GM21528 (cell line): ENCODE measurements at regions not wholly inside any gene's neighbourhood (a gene's known extent, or its start where the extent isn't known, plus 50 kb on each side); places are given as distances from the start of the nearest gene placed in this dataset.

Source experiments
- ATAC-seq: cut with Tn5 transposase; IDR thresholded peaks from one replicate; pipeline ENCODE4 v1.9.1; 2021; ENCODE audit warnings: mild to moderate bottlenecking, moderate library complexity; ENCODE audit not compliant: unreplicated experiment, low FRiP score

DNA sequence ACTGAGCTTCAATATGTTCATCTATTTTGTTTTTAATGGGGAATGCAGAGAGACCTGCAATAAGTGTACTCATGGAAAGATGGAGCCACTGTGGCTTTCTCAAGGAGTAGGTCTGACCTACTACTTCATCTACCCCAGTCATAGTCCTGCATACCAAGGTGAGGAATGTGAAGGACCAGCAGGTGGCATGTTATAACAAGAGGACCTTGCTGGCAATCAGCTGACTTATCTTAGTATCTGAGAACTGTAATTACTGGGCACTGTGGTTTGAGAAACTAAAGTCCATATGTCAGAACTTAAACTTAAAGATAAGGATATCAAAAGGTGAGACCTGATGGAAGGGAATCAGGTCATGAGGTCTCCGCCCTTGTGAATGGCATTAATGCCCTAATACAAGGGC, 1104.2 kb downstream of the BCL11A start:
- ATAC-seq = no peak

DNA sequence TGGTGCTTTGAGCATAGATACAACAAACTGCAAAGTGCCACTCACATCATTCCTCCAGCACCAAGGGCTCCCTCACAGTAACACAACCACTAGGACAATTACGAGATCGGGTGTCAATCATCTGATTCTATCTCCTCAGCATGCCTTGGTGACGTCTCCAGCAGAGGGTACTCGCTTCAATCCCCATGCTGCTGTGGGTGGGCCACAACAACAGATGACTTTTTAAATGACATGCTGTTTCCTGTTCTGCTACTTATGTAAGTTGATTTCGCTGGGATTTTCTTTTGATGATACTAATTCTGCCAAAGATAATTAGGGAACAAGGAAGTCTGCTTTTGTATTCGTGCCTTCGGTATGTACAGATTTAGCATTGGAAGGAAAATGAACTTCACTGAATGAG, 1113.0 kb downstream of the BCL11A start:
- ATAC-seq = no peak

DNA sequence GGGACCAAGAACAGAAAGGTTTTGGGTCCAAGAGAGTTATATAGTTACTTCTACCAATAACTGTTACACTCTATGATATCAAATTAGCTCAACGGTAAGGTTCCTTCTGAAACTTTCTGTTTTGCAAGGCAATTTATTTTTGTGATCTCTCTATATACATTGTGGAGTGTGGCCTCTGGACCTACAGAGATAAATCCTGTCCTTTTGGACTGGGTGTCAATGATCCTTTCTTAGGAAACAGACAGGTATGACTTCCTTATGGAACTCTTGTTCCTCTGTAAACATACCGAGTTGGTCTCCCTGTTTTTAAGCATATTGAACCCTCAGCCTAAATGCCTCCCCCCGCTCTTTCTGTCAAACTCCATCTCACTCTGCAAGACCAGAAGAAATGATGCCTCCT, 1117.8 kb downstream of the BCL11A start:
- no peak for ATAC-seq

DNA sequence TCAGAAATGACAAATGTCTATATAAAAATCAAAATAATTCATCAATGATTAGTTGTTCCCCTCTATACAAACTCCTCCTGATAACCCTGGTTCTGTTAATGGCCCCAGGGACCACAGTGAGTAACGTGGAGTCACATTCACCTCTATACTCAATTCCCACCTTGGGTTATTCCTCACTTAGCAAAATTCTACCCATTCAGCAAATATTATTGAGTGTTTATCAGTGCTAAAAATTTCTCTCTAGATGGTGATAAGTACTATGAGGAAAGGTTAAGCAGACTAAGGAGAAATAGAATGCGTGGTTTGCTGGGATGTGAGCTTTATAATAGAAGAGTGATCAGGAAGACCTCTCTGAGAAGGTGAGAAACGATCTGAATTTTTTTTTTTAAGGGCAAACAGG, 1124.5 kb downstream of the BCL11A start:
- no peak for ATAC-seq

DNA sequence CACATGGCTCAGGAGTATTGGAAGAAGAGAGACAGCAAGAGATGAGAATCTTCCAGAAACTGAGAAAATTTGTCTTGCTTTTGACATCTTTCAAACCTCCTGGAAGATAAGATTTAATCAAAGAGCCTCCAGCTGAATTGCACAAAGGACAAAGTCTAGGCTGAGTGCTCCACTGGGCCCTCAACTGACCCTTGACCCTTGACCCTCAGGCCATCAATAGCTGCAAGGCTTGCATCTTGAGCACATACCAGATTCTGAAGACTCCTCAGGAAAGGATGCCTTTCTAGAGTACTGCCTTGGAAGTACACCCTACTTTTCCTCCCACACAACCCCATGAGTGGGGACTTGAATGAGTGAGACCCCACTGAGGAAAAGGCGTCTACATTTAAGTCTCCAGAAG, 1125.5 kb downstream of the BCL11A start:
- ATAC-seq = no peak

DNA sequence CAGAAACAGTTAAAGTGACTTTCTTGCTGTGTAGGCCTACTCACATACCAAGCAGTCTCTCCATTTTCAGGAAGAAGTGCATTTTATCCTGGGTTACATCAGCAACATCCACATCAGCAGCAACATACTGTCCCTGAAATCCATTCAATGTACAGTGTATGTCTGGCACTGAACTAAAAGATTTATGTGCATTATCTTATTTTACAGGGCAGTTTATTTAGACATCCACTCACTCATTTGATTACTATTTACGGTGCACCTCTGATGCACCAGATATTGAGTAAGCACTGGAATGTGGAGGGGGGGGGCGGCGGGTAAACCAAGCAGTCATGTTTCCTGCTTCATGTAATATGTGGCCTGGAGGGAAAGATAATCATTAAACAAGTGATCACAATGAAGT, 1128.2 kb downstream of the BCL11A start:
- no peak for ATAC-seq

DNA sequence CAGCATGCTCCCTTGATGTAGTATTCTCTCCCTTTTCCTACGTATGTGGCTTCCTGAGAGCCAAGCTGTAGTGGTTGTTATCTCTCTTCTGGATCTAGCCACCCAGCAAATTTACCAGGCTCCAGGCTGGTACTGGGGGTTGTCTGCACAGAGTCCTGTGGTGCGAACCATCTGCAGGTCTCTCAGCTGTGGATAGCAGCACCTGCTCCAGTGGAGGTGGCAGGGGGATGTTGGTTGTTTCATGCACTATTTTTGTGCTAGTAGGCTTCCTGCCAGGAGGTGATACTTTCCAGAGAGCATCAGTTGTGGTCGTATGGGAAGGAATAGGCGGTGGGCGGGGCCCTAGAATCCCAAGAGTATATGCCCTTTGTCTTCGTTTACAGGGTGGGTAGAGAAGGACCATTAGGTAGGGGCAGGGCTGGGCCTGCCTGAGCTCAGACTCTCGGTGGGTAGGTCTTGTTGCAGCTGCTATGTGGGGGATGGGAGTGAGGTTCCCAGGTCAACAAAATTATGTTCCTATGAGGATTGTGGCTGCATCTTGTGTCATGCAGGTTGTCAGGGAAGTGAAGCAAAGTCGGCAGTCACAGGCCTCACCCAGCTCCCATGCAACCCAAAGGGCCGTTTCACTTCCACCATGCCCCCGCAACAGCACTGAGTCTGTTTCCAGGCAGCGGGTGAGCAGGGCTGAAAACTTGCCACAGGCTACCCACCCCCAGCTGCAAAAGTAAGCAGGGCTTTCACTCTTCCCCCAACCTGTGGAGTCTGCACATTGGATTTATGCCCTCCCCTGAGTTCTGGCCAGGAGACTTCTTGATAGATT, 1139.5 kb downstream of the BCL11A start:
- no peak for ATAC-seq

DNA sequence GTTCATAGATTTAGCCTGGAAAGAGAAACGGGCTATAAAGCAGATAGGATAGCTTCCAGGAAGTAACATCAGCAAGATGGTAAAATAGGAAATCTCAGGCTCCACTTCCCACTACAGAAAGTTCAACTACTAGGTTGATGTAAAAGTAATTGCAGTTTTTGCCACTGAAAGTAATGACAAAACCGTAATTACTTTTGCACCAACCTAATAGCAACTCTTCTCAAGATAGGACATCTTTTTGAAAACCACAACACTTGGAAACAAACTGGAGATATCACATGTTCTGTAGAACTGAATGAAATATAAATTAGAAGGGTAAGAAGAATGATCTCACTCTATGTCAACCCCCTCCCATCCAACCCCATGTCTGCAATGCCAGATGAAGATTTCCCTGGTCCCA, 1154.3 kb downstream of the BCL11A start:
- ATAC-seq = no peak

DNA sequence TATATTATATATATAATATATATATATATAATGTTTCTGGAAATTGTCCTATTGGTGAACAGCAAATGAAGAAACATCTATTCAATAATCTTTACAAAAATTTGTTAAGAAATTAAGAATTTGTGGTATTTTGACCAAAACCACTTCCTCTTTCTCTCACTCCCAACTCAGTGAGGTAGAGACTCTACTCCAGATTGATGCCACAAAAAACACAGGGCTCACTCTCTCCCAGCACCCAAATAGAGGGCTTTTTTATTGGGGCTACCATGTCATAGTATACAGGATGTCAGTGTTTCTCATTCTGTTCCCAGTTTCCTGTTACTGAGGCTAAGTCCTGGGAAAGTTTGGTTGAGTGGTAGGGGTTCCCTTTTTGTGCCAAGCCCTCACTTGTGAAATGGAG, 1155.4 kb downstream of the BCL11A start:
- ATAC-seq = no peak

DNA sequence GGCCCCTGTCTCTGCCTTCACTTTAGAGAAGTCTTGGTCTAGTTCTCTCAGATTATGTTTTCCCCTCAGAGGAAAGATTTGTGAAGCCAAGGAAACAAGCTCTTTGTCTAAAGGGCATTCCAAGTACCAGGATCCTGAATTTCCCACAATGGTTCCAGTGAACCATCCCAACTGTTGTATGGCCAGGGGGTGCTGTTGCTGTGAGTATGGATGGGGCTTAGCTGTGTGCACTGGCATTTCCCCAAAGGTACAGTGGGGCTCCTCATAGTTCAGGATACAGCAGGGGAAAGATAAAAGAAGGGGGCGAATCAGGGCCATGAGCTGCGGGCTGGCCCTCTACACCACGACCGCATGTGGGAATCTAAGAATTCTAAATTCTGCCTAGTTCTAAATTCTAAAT, 1154.0 kb upstream of the FANCL start:
- ATAC-seq = no peak

DNA sequence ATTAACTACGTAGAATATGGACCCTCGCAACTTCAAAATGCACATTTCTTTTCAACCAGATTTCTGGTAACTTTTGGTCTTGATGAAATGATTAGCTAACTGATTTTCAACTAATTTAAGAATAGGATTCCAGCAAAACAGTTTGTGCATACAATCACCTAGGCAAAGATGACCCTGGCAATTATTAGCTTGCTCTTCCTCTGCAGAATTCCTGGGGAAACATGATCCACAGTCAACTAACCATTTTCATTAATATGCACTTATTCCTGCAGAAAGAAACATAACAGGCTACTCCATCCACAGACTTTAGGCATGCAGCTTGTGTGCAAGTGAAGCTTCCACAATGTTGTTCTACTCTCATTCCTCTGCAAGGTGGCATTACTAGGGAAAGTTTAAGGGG, 1150.8 kb upstream of the FANCL start:
- no peak for ATAC-seq

DNA sequence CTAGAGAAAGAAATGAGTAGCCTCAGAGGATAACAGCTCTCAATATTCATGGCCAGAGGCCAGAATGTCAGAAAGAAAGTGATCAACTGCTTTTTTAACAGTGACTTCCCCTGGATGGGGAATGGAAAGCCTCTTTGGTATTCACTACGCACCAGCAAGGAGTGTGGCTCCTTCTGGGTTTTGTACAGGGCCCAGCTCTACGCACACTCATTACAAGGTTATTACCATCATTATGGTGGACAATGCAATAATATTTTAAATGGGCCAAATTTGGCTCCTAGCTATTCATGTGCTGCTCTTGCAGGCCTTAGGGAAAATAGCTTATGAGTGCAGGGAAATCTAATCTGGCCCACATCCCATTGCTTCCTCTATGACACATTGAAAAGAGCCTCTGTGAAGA, 1149.5 kb upstream of the FANCL start:
- ATAC-seq = no peak

DNA sequence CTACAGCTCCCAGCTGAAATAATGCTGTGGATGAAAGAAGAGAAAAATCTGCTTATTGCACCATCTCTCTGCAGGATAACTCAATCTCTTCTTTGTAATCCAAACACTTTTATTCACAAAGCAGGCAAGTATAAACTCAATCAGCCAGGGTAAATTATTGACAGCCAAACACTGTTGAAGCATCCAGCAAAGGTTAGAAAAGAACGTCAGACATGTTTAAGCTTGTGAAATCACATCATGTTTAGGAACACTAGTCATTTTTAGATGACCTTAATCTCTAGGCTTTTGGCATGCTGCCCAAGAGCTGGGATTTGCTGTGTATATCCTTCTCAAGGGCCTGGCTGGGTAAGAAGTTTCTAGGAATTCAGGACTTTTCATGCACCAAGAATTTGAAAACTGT, 1148.1 kb upstream of the FANCL start:
- ATAC-seq = no peak

DNA sequence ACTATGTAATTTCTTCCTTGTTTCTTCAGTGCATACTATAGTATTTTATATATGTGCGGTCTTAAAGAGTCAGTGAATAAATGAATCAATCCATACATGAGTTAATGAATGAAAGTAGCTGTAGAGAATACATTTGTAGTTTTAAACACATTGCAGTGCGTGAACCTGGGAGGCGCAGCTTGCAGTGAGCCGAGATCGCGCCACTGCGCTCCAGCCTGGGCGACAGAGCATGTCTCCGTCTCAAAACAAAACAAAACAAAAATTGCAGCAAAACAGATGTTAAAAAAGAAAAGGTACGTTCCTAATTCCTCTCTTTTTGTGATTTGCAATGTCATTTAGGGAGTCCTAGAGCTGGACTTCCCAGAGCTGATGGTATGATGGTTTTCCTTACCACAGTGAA, 1144.8 kb upstream of the FANCL start:
- no peak for ATAC-seq

DNA sequence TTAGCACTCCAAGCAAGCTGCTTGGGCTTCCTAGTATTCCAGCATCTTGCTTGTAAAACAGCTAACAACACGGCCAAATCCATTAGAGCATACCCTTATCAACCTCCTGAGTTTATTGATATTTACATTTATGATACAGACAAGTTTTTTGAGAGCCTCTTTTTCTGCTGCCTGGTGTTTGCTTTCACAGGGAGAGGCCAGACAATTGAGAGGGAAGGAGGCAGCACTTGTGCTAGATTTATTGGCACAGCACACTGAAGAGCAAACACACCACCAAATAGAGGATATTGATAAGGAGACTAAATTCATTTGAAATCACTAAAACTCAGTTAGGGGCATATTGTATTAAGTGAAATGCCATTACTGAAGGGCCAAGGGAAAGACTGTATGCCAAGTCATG, 1142.3 kb upstream of the FANCL start:
- ATAC-seq = no peak

DNA sequence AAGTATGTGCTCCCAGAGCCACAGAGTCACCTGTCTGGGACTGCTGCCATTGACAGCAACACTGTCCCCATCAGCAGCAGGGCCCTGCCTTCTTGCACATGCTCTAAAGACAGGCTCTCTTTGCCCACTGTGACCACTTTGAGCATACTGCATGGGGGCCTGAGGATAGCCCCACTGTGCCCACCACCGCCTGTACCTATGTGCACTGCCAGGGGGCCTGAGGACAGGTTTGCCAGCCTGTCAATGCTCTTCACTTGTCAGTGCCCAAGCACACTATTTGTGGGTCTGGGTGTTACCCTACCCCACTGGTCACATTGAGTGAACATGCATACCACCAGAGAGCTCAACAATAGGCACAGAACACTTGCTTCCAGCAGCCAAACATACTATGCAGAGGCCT, 1137.0 kb upstream of the FANCL start:
- ATAC-seq = no peak

DNA sequence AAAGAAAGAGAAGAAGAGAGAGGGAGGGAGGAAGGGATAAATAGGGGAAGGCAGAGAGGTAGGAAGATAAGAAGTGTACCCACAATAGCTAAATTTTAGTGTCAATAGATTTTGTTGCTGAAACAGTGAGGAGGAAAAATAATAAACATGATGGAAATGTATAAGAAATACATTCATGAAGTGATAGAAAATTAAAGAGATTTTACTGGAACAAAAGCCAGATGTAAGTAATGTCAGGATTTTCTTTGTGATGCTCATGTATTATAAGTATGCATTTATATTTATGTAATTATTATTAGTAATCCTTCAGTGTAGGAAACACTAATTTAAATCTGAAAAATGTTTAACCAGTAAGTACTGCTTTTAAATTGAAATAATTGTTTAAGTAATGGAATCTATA, 1125.2 kb upstream of the FANCL start:
- no peak for ATAC-seq

DNA sequence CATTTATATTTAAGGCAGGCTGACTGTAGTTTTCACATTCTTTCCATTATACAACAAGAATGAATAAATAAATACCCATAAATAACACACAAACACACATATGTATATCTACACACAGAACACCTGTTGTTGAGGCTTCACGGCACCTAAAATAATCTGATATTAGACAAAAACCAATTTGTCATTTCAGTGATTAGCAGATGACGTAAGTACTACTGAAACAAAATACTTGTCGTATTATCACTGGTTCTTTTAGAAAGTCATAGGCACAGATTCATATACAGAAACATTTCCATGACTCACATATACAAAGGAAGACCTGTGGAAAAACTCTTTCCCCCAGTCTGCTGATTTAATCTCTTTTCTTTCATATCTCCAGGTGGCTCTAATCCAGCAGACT, 1113.4 kb upstream of the FANCL start:
- ATAC-seq = no peak

DNA sequence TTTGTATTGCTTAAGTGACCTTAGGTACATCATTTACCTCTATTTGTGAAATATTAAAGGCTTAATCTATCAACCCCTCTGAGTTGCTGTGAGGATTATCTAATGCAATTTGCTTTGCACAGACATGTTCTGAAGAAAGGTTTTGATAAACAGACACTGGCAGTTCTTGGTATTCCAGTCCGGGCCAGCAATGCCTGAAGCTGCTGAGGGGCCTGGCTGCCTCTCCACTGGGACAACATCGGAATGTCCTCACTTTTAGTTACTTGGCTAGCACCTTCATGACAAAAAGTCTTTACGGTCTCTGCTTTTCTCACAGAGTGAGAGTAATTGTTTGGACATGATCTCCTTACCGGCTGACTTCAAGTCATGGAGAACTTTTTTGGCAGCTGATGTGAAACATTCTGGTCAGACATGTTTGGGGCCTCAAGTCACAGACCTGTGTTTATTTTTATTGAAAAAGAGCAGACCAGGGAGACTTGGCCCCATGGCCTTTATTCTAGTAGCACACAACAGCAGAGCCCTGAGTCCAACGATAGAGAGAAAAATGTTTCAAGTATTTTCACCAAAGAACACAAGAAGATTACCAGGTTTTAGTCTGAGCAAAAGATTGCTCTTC, 1112.3 kb upstream of the FANCL start:
- ATAC-seq = no peak

DNA sequence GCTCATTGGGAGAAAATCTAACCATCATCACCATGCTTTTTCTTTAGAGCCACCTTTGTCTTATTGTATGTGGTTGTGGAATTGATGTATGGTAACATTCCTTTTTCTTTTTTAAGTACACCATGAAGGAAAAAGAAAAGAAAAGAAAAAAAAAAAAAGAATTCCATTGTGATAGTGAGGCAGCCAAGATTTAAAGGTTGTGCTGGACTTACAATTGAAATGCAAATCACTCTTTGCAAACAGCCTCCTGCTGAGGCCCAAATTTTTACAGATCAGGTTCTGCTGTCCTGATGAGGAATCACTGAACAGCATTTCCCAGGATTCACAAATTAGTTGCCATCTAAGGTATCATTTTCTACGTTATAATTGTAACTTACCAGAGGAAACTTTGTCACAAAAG, 1101.0 kb upstream of the FANCL start:
- no peak for ATAC-seq

DNA sequence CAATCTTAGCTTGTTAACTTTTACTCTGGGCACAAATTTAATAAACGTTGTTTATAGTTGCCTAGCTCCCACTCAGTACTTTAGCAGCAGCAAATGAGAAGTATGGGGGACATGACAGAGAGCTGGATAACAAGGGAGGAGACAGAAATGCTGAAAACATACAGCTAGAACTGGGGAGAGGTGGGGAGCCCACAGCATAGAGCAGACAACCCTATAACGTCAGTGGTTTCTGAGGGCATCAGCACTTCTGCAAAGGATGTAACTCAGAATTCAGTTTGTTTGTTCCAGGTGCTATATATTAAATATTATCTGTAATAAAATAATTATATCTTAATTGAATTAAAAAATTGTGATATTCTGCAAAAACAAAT, 1098.7 kb upstream of the FANCL start:
- ATAC-seq = no peak

DNA sequence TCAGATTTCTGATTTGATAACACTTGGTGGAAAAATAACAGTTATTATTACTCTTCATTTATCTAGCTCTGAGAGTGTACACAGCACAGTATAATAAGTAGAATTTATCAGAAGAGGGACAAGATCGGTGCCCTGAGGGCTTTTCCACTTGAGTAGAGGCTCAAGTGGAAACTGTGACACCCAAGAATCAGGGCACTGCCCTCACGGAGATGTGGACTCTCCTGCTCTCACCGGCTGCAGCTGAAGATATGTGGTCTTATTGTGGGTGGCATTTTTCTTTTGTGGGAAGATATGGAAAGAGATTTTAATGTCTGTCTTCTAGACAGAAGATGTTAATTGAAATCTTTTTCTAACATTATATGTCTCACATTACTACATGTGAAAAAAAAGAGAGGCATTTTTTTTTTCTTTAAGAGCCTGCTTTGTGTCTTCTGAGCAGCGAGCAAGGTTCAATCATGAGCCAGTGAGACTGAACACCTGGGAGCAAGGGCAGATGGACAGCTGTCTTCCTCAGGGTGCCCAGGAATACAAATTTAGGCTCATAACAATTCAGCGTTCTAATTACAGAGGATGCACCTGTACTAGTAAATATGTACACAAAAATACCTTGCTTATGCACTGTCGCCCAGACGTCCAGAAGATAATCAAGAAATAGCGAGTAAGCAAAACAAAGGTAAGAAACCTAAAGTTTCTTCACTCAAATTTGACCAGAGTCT, 1098.2 kb upstream of the FANCL start:
- no peak for ATAC-seq
